AG09319 (cell line): ENCODE measurements at regions not wholly inside any gene's neighbourhood (a gene's known extent, or its start where the extent isn't known, plus 50 kb on each side); places are given as distances from the start of the nearest gene placed in this dataset.

Experiments used
- DNase-seq: peaks from one replicate; pipeline ENCODE4 v3.0.0-alpha.2; 2010; ENCODE audit warnings: low read depth; ENCODE audit errors: extremely low read depth
- CTCF ChIP-seq: IDR thresholded peaks from 2 replicates; pipeline ENCODE4 v1.5.1; 2011; ENCODE audit warnings: low read depth, mild to moderate bottlenecking, inconsistent platforms, low read length, moderate library complexity

GRCh38 chr17:79296243-79296642 lies 221.6 kb downstream of the ENGASE start:
- TF ChIP-seq CTCF, result no peak
- DNase-seq, result no peak

DNA sequence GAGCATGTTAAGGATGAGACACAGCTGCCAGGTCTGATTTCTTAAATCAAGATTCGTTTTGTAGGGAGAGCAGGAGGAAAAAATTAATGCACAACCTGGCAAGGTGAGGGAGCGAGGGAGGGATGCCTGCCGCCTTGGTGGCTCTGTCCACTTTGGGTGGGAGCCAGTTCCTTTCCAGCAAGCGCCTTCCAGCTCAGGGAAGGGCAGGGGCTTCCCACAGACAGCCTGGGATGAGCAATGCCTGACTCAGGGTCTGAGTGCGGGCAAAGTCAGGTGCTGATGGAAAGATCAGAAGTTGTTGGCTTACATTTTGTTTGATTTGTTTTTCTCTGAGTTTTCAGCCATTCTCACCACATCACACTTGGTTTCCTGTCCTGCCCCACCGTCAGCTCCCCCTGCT lies 220.7 kb downstream of the ENGASE start:
- no peak for TF ChIP-seq CTCF
- DNase-seq, result no peak

GRCh38 chr17:79294459-79295071 lies 219.9 kb downstream of the ENGASE start:
- TF ChIP-seq CTCF, result no peak
- no peak for DNase-seq

- no peak for DNase-seq
- no peak for TF ChIP-seq CTCF
Measured at GRCh38 chr17:79292501-79292900, 217.9 kb downstream of the ENGASE start.

DNA sequence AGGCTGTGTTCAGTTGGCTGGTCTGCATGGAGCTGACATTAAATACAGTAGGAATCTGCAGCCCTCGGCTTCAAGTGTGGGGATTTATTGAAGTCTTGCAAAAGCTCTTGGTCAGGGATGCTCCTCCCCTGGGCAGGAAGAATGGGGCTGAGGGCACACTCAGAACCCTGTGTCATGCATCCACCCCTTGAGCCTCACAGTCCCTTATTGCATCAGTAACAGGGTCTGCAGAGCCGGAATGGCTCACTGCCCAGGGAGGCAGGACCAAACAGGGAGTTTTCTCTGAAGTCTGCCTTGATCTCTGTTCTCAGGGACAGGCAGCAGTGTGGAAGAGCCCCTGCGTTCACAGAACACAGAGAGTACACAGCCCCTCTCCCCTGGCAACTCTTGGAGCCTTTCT lies 216.8 kb downstream of the ENGASE start:
- no peak for DNase-seq
- TF ChIP-seq CTCF, result no peak

- TF ChIP-seq CTCF, result no peak
- DNase-seq, result no peak
Measured at GRCh38 chr17:79290726-79291125, 216.1 kb downstream of the ENGASE start.

- TF ChIP-seq CTCF, result no peak
- no peak for DNase-seq
Measured at GRCh38 chr17:79288950-79289349, 214.3 kb downstream of the ENGASE start.
